ENCODE measurements at regions not wholly inside any gene's neighbourhood (a gene's known extent, or its start where the extent isn't known, plus 50 kb on each side); places are given as distances from the start of the nearest gene placed in this dataset.

- H4K91ac ChIP-seq (ENCODE audit: insufficient read length, low read depth, low read length): no peak overlapping the region
- no peak overlapping the region for H4K5ac ChIP-seq (ENCODE audit: insufficient read length, low read depth, low read length)
- H3K27ac Mint-ChIP-seq: no peak overlapping the region; a peak in 1 of 7 replicates
- no peak overlapping the region for H3K23ac ChIP-seq (ENCODE audit: insufficient read length, low read depth, low read length)
- 100% methylated on average over 2 of the region's 3 CpGs for WGBS (ENCODE audit: extremely low coverage, insufficient read length, low lambda C conversion rate)
- H3K18ac ChIP-seq (ENCODE audit: insufficient read length, low read depth, low read length): no peak overlapping the region
- no peak overlapping the region for H3K27ac ChIP-seq (ENCODE audit: insufficient read length, low read depth, low read length)
- no peak overlapping the region for H2BK120ac ChIP-seq (ENCODE audit: low read depth, low read length, poor library complexity, severe bottlenecking)
- no peak overlapping the region for H3K4ac ChIP-seq (ENCODE audit: low read depth, low read length)
- no peak overlapping the region for H4K8ac ChIP-seq (replicated peaks; ENCODE audit: insufficient read length, low read depth, low read length)
- H3K79me1 ChIP-seq (ENCODE audit: insufficient read depth, low read depth, low read length, poor library complexity, severe bottlenecking): no peaks in the 10 kb centered on the region
- no peak for DNase-seq
- no peaks in the 10 kb centered on the region for H3K4me1 ChIP-seq (ENCODE audit: insufficient read depth, low read length)
- H3K4me3 Mint-ChIP-seq: no peak overlapping the region
- no peaks in the 10 kb centered on the region for H4K20me1 ChIP-seq (ENCODE audit: control insufficient read depth, insufficient read depth, insufficient read length)
- no peaks in the 10 kb centered on the region for H3K4me1 Mint-ChIP-seq
- H3K27me3 Mint-ChIP-seq (ENCODE audit: low read depth): no peaks in the 10 kb centered on the region
- no peak overlapping the region for H2BK5ac ChIP-seq (ENCODE audit: insufficient read length, low read length)
- no peaks in the 10 kb centered on the region for H3K23me2 ChIP-seq (ENCODE audit: insufficient read length, low read depth, low read length, poor library complexity, severe bottlenecking)
- no peak overlapping the region for H2BK12ac ChIP-seq (ENCODE audit: insufficient read length, low read depth, low read length)
- no peak for TF ChIP-seq CTCF (conservative IDR thresholded peaks at IDR 0.05)
- H3K14ac ChIP-seq (ENCODE audit: insufficient read depth, low read length): no peak overlapping the region
- H2BK20ac ChIP-seq (ENCODE audit: low read depth, low read length, poor library complexity, severe bottlenecking): no peak overlapping the region
- no peaks in the 10 kb centered on the region for H3K79me2 ChIP-seq (ENCODE audit: insufficient read depth, low read length)
- H3K36me3 Mint-ChIP-seq (ENCODE audit: insufficient read depth in 1 of 3, low read depth in 3 of 3): no peaks in the 10 kb centered on the region; a peak in 1 of 7 replicates
- H3T11ph ChIP-seq (ENCODE audit: low read length): no peak overlapping the region
- H3K9me3 ChIP-seq (ENCODE audit: control insufficient read depth, low read depth, low read length): no peaks in the 10 kb centered on the region
- H2BK15ac ChIP-seq (ENCODE audit: low read depth, low read length): no peak overlapping the region
- no peak overlapping the region for H2AK5ac ChIP-seq (ENCODE audit: insufficient read length, low read length)
- no peak overlapping the region for H2AFZ ChIP-seq (ENCODE audit: low read length)
- no peak overlapping the region for H3K56ac ChIP-seq (ENCODE audit: insufficient read length, low read depth, low read length)
- H3K27me3 ChIP-seq (ENCODE audit: insufficient read depth, low read length): no peaks in the 10 kb centered on the region
- no peak overlapping the region for H3K9ac ChIP-seq (ENCODE audit: extremely low read depth, insufficient read length, low read length)
- peaks cover 0 to 6% of the 10 kb centered on the region in 2 experiments; a peak in 2 of 5 replicates for H3K9me3 Mint-ChIP-seq
- H3K4me2 ChIP-seq (ENCODE audit: insufficient read depth, insufficient read length, low read length): no peak overlapping the region
These were observed 552.4 kb upstream of the DAB2 start for GRCh38 chr5:39977066-39977655.

Measured in H9 (cell line).